SK-N-MC (cell line): ENCODE measurements at regions not wholly inside any gene's neighbourhood (a gene's known extent, or its start where the extent isn't known, plus 50 kb on each side); places are given as distances from the start of the nearest gene placed in this dataset.

Experiments used
- DNase-seq: peaks from one replicate; pipeline ENCODE4 v3.0.0-alpha.2; 2011; ENCODE audit warnings: low read depth, low spot score
- H3K27ac ChIP-seq: fragments of 200-600 bp; sonication (generic); 2 replicates; pipeline ENCODE4 v1.5.1; 2016; ENCODE audit warnings: mixed run types
- H3K36me3 ChIP-seq: fragments of 200-600 bp; sonication (generic); 2 replicates; pipeline ENCODE4 v1.6.1; 2017; ENCODE audit warnings: antibody characterized with exemption, low read length, mixed read lengths; ENCODE audit not compliant: insufficient read depth
- H3K4me3 ChIP-seq: fragments of 200-600 bp; sonication (generic); 2 replicates; pipeline ENCODE4 v1.5.1; 2016
- H3K9ac ChIP-seq: fragments of 200-600 bp; sonication (generic); 2 replicates; pipeline ENCODE4 v1.8.0; 2017; ENCODE audit warnings: mixed run types, mixed read lengths; ENCODE audit not compliant: insufficient read length
- H3K9me3 ChIP-seq: fragments of 200-600 bp; sonication (generic); 2 replicates; pipeline ENCODE4 v1.6.1; 2017; ENCODE audit warnings: low read depth, mild to moderate bottlenecking, antibody characterized with exemption, low read length, moderate library complexity, mixed read lengths
- EZH2 ChIP-seq: fragments of 200-600 bp; sonication (generic); IDR thresholded peaks from one replicate; pipeline ENCODE4 v1.6.1; 2017; ENCODE audit warnings: antibody characterized with exemption
- FOXP2 ChIP-seq: optimal IDR thresholded peaks from 2 replicates; pipeline ENCODE3; 2011; ENCODE audit warnings: mild to moderate bottlenecking, moderate library complexity; ENCODE audit not compliant: insufficient read depth; ENCODE audit errors: extremely low read length, control extremely low read depth
- POLR2AphosphoS5 ChIP-seq: IDR thresholded peaks from 2 replicates; pipeline ENCODE4 v1.6.1; 2012; ENCODE audit warnings: mild to moderate bottlenecking, low read depth, low read length, borderline replicate concordance

GRCh38 chr9:86766511-86766910, 180.8 kb downstream of the GAS1 start:
- Histone ChIP-seq H3K4me3 (no peak overlapping the region), H3K9me3 (no peaks in the 10 kb centered on the region), H3K9ac (no peak overlapping the region), H3K36me3 (no peaks in the 10 kb centered on the region), H3K27ac (no peak overlapping the region)
- TF ChIP-seq FOXP2: no peak
- TF ChIP-seq EZH2: no peak
- TF ChIP-seq POLR2AphosphoS5: no peak
- DNase-seq: no peak

- TF ChIP-seq EZH2: no peak
- TF ChIP-seq POLR2AphosphoS5: no peak
- no peak for TF ChIP-seq FOXP2
- Histone ChIP-seq H3K9me3 (no peaks in the 10 kb centered on the region), H3K27ac (no peak overlapping the region), H3K4me3 (no peak overlapping the region), H3K9ac (no peak overlapping the region), H3K36me3 (no peaks in the 10 kb centered on the region)
- no peak for DNase-seq
Measured at GRCh38 chr9:86765746-86766430, 181.4 kb downstream of the GAS1 start.

DNA sequence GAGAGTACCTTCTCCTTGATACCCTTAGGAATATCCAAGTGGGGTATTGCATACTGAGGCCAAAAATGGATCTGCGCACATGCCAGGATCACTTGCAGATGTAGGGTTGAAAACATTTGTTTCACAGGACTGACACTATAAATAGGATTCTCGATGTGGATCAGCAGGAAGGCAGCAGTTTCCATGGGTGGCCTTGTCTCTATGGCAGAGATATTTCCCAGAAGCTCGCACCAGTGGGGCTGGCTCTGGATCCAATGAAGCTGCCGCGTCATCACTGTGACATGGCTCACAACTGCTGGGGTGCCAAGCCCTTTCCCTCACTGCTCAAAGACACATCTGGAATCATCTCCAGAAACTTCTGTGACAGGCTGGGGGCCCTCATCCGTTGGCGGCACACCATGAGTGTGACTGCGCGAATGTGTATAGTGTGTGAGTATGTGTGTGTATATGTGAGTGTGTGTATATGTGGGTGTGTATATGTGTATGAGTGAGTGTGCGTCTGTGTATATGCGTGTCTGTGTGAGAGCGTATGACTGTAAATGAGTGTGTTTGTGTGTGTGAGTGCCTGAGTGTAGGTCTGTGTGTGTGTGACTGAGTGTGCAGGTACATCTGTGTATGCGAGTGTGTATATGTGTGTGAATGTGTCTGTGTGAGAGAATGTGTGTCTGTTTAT, 182.5 kb downstream of the GAS1 start:
- H3K36me3 ChIP-seq: no peaks in the 10 kb centered on the region
- H3K4me3 ChIP-seq: no peak overlapping the region
- DNase-seq: no peak
- H3K9ac ChIP-seq: no peak overlapping the region
- no peaks in the 10 kb centered on the region for H3K9me3 ChIP-seq
- H3K27ac ChIP-seq: no peak overlapping the region
- TF ChIP-seq POLR2AphosphoS5: no peak
- no peak for TF ChIP-seq EZH2
- no peak for TF ChIP-seq FOXP2

DNA sequence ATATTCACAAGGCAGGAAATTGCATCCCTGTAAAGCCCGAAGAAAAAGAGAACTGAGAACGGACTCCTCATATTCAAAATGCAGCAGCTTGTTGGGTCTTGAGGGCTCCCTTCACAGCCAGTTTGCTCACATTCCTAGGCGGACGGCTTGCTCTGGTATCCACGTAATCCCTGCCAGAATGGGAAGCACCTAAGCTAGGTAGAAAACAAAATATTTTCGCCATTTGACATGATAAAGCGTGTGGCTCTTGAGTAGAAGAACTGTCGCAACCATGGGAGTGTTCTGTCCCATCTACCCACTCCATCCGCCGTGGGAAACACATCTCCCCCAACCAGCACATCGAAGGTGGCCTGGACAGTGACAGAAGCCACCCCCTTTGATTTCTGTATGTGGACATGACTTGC, 183.1 kb downstream of the GAS1 start:
- DNase-seq: no peak
- no peak overlapping the region for H3K9ac ChIP-seq
- H3K36me3 ChIP-seq: no peaks in the 10 kb centered on the region
- no peak for TF ChIP-seq EZH2
- H3K27ac ChIP-seq: no peak overlapping the region
- no peaks in the 10 kb centered on the region for H3K9me3 ChIP-seq
- H3K4me3 ChIP-seq: no peak overlapping the region

DNA sequence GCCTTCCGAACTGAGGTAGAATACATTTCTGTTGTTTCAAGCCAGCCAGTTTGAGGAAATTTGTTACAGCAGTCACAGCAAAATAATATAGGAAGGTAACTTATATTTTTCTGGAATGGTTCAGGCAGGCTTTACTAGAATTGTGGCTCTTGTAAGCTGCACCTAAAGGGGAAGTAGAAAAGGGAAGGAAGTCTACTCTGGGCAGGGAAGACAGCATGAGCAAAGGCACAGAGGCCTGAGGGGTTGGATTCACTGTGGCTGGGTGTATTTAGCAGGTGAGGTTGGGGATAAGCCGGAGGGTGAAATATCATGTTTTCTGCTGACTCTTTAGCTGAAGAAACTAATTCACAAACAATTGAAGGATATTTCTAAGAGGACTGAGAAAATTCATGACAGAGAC, 183.5 kb downstream of the GAS1 start:
- Histone ChIP-seq H3K9ac (no peak overlapping the region), H3K4me3 (no peak overlapping the region), H3K27ac (no peak overlapping the region), H3K9me3 (no peaks in the 10 kb centered on the region), H3K36me3 (no peaks in the 10 kb centered on the region)
- no peak for DNase-seq
- TF ChIP-seq EZH2: no peak
- TF ChIP-seq POLR2AphosphoS5: no peak
- no peak for TF ChIP-seq FOXP2

DNA sequence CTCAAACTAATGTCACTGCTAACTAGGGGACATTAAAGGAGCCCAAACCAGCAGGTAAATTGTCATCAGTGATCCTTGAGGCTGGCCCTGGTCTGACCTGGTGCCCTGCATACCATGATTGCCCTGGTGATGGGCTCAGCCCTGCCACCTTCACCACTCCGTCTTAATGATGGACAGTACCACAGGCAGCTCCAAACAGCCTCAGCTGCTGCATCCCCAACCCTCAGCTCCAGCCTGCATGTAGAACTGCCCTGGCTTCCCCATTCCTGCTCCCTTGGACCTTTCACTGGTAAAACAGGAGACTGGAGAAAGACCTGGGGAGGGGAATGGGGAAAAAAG, 190.0 kb downstream of the GAS1 start:
- Histone ChIP-seq H3K9ac (no peak overlapping the region), H3K27ac (no peak overlapping the region), H3K9me3 (no peaks in the 10 kb centered on the region), H3K4me3 (no peak overlapping the region), H3K36me3 (no peaks in the 10 kb centered on the region)
- TF ChIP-seq FOXP2: no peak
- no peak for TF ChIP-seq EZH2
- no peak for TF ChIP-seq POLR2AphosphoS5
- no peak for DNase-seq

GRCh38 chr9:86756576-86757381, 190.5 kb downstream of the GAS1 start:
- Histone ChIP-seq H3K4me3 (no peak overlapping the region), H3K9me3 (no peaks in the 10 kb centered on the region), H3K36me3 (no peaks in the 10 kb centered on the region), H3K9ac (no peak overlapping the region), H3K27ac (no peak overlapping the region)
- no peak for TF ChIP-seq FOXP2
- TF ChIP-seq EZH2: no peak
- TF ChIP-seq POLR2AphosphoS5: no peak
- DNase-seq: no peak

DNA sequence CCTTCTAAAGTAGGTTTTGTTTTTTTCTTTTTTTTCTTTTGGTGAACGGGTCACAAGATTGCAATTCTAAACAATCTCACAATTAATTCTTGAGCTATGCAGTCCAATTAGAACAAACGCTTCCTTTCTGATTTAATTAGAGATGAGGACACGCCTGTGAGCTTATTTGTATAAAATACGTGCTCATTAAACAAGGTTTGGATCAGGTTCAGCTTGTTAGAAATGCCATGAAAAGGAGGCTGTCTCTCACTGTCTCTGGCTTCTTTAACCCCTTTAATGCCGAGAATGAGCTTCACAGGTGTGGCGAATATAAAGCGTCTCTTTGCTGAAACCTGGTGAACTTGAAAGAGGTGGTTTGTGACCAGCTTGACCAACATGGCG, 191.8 kb downstream of the GAS1 start:
- Histone ChIP-seq H3K36me3 (no peaks in the 10 kb centered on the region), H3K9ac (no peak overlapping the region), H3K4me3 (no peak overlapping the region), H3K27ac (no peak overlapping the region), H3K9me3 (no peaks in the 10 kb centered on the region)
- no peak for DNase-seq
- TF ChIP-seq EZH2 (no peak), POLR2AphosphoS5 (no peak), FOXP2 (no peak)

- no peak overlapping the region for H3K9ac ChIP-seq
- DNase-seq: no peak
- H3K27ac ChIP-seq: no peak overlapping the region
- no peaks in the 10 kb centered on the region for H3K36me3 ChIP-seq
- H3K9me3 ChIP-seq: no peaks in the 10 kb centered on the region
- no peak for TF ChIP-seq EZH2
- no peak for TF ChIP-seq POLR2AphosphoS5
- no peak for TF ChIP-seq FOXP2
- no peak overlapping the region for H3K4me3 ChIP-seq
Measured at GRCh38 chr9:86754581-86755560, 192.4 kb downstream of the GAS1 start.
